MM.1S (cell line): ENCODE measurements at regions not wholly inside any gene's neighbourhood (a gene's known extent, or its start where the extent isn't known, plus 50 kb on each side); places are given as distances from the start of the nearest gene placed in this dataset.
A peak's percentile ranks its signal among the peaks of the same experiment; 100 is the strongest.

Source experiments
- DNase-seq: peaks from one replicate; pipeline ENCODE4 v3.0.0-alpha.2; 2015
- H2AFZ ChIP-seq: fragments of 300-600 bp; sonication (generic); 2 replicates; pipeline ENCODE4 v1.6.0; 2016; ENCODE audit warnings: antibody characterized with exemption, low read length
- H3F3A ChIP-seq: fragments of 300-600 bp; sonication (generic); 2 replicates; pipeline ENCODE4 v1.6.1; 2016; ENCODE audit warnings: mild to moderate bottlenecking, antibody characterized with exemption, low read length, moderate library complexity, mixed read lengths; ENCODE audit not compliant: insufficient read depth
- H3K27ac ChIP-seq: fragments of 300-600 bp; sonication (generic); 2 replicates; pipeline ENCODE4 v1.5.1; 2016; ENCODE audit warnings: mild to moderate bottlenecking, low read length
- H3K27me3 ChIP-seq: fragments of 300-600 bp; sonication (generic); replicated peaks from 2 replicates; pipeline ENCODE4 v1.6.0; 2016; ENCODE audit warnings: low read length; ENCODE audit not compliant: insufficient read depth
- H3K36me3 ChIP-seq: fragments of 300-600 bp; sonication (generic); replicated peaks from 2 replicates; pipeline ENCODE4 v1.6.1; 2016; ENCODE audit warnings: mild to moderate bottlenecking, low read length, mixed read lengths; ENCODE audit not compliant: insufficient read depth
- H3K4me1 ChIP-seq: fragments of 300-600 bp; sonication (generic); 2 replicates; pipeline ENCODE4 v1.6.1; 2016; ENCODE audit warnings: low read length, mixed read lengths
- H3K4me2 ChIP-seq: fragments of 300-600 bp; sonication (generic); 2 replicates; pipeline ENCODE4 v1.6.0; 2016; ENCODE audit warnings: low read depth, low read length
- H3K4me3 ChIP-seq: fragments of 300-600 bp; sonication (generic); 2 replicates; pipeline ENCODE4 v1.5.1; 2016; ENCODE audit warnings: low read length, mixed read lengths
- H3K79me2 ChIP-seq: fragments of 300-600 bp; sonication (generic); 2 replicates; pipeline ENCODE4 v1.6.1; 2016; ENCODE audit warnings: mixed run types, low read length, mixed read lengths
- H3K9ac ChIP-seq: fragments of 300-600 bp; sonication (generic); 2 replicates; pipeline ENCODE4 v1.6.1; 2016; ENCODE audit warnings: low read length, mixed read lengths
- H3K9me2 ChIP-seq: fragments of 300-600 bp; sonication (generic); replicated peaks from 2 replicates; pipeline ENCODE4 v1.6.1; 2016; ENCODE audit warnings: mild to moderate bottlenecking, low read length, mixed read lengths; ENCODE audit not compliant: insufficient read depth
- H3K9me3 ChIP-seq: fragments of 300-600 bp; sonication (generic); replicated peaks from 2 replicates; pipeline ENCODE4 v1.6.1; 2016; ENCODE audit warnings: mild to moderate bottlenecking, low read length, mixed read lengths; ENCODE audit not compliant: insufficient read depth
- H4K20me1 ChIP-seq: fragments of 300-600 bp; sonication (generic); 2 replicates; pipeline ENCODE4 v1.6.1; 2016; ENCODE audit warnings: mild to moderate bottlenecking, low read length, moderate library complexity, mixed read lengths; ENCODE audit not compliant: insufficient read depth
- EZH2 ChIP-seq: fragments of 300-600 bp; sonication (generic); optimal IDR thresholded peaks from 2 replicates; pipeline ENCODE3; 2017; ENCODE audit warnings: low read depth, mild to moderate bottlenecking, antibody characterized with exemption, low read length, mixed read lengths
- EZH2phosphoT487 ChIP-seq: fragments of 300-600 bp; sonication (generic); IDR thresholded peaks from 2 replicates; pipeline ENCODE4 v1.6.1; 2018; ENCODE audit warnings: antibody characterized with exemption, low read length
- TF ChIP-seq, protein P1 (sequence below): fragments of 300-600 bp; sonication (generic); IDR thresholded peaks from 2 replicates; pipeline ENCODE4 v1.5.1; 2016; ENCODE audit warnings: antibody characterized with exemption, low read length, mixed read lengths

DNA sequence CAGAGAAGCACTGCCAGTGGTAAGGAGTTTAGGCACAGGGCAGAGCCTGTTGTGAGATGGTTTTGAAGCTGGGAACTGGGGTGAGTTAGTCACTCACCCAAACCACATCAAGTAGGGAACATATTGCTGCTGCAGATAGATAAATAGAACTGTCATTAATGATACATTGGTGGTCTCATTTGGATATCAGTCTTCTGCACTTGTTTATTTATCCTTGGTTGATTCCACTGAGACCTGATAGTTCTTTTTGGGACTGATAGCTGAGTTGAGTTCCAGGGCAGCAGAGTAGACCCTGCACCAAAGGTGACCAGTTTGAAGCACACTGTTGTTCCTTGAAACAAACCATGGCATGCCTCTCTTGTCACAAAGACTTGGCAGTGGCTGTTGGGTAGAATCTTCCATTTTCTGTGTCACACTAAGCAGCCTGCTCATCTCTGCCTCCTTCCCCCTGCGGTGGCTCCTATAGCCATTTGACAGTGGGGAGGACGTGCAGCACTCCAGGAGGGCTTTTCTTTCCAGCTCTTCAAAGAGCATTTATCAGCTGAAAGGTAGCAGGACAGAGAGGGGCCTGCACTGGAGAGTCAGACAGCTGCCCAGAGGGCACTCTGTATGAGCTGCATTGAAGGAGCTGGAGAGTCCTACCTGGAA lies 59.7 kb upstream of the TMEM164 start:
- H3F3A ChIP-seq = no peaks in the 10 kb centered on the region
- H2AFZ ChIP-seq = no peak overlapping the region
- no peak overlapping the region for H3K4me2 ChIP-seq
- H3K4me1 ChIP-seq = no peaks in the 10 kb centered on the region
- H3K79me2 ChIP-seq = no peaks in the 10 kb centered on the region
- DNase-seq = no peak
- no peaks in the 10 kb centered on the region for H3K27me3 ChIP-seq
- H3K9me3 ChIP-seq = no peaks in the 10 kb centered on the region
- no peaks in the 10 kb centered on the region for H3K36me3 ChIP-seq
- no peaks in the 10 kb centered on the region for H4K20me1 ChIP-seq
- H3K4me3 ChIP-seq = no peak overlapping the region
- H3K9ac ChIP-seq = no peak overlapping the region
- TF ChIP-seq, protein P1, sequence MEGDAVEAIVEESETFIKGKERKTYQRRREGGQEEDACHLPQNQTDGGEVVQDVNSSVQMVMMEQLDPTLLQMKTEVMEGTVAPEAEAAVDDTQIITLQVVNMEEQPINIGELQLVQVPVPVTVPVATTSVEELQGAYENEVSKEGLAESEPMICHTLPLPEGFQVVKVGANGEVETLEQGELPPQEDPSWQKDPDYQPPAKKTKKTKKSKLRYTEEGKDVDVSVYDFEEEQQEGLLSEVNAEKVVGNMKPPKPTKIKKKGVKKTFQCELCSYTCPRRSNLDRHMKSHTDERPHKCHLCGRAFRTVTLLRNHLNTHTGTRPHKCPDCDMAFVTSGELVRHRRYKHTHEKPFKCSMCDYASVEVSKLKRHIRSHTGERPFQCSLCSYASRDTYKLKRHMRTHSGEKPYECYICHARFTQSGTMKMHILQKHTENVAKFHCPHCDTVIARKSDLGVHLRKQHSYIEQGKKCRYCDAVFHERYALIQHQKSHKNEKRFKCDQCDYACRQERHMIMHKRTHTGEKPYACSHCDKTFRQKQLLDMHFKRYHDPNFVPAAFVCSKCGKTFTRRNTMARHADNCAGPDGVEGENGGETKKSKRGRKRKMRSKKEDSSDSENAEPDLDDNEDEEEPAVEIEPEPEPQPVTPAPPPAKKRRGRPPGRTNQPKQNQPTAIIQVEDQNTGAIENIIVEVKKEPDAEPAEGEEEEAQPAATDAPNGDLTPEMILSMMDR = no peak
- TF ChIP-seq EZH2 = no peak
- no peak for TF ChIP-seq EZH2phosphoT487
- H3K27ac ChIP-seq = no peak overlapping the region
- H3K9me2 ChIP-seq = no peaks in the 10 kb centered on the region

DNA sequence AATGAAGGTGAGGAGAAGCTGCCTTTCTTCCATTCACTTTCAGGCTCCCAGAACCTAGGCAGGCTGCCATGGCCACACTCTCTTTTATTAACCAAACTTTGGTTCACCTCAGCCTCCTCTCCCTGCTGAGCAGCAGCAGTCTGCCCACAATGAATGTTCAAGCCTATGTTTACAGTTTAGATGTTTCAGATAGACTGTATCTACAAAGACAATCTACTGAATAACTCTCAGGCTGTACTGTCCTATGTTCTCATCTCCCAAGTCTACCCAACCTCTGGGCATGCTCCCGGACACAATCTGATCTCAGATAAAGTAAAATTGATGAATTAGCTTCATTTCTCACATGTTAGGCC lies 59.2 kb upstream of the TMEM164 start:
- no peaks in the 10 kb centered on the region for H3K27me3 ChIP-seq
- H3K4me2 ChIP-seq = no peak overlapping the region
- no peaks in the 10 kb centered on the region for H4K20me1 ChIP-seq
- no peaks in the 10 kb centered on the region for H3K9me2 ChIP-seq
- TF ChIP-seq, protein P1 = no peak
- TF ChIP-seq EZH2phosphoT487 = no peak
- H3F3A ChIP-seq = no peaks in the 10 kb centered on the region
- no peak overlapping the region for H3K4me3 ChIP-seq
- H2AFZ ChIP-seq = no peak overlapping the region
- no peaks in the 10 kb centered on the region for H3K36me3 ChIP-seq
- no peak for DNase-seq
- no peaks in the 10 kb centered on the region for H3K9me3 ChIP-seq
- H3K4me1 ChIP-seq = no peaks in the 10 kb centered on the region
- H3K79me2 ChIP-seq = no peaks in the 10 kb centered on the region
- H3K27ac ChIP-seq = no peak overlapping the region
- H3K9ac ChIP-seq = no peak overlapping the region

DNA sequence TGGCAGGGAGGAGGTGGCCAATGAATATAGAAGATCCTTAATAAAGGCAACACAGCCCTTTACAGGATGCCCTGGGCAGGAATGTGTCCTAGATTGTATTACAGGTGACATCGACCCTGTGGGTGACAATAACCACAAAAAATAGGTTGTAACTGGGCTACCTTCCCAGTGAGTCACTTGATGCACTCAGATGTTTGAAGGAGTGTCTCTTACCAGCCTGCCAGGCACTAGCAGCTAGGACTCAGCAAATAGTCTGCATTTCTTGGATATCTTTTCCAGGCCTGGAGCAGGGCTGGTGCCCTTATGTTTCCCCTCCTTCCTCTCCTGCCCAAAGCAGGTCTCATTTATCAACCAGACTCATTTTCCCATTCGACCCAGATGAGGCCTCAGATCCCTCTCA lies 50.9 kb upstream of the TMEM164 start:
- Histone ChIP-seq H3K27ac (peak overlapping the region; percentile 97; the same call in 1 of the 2 replicates), H3F3A (peaks cover 16% of the 10 kb centered on the region), H3K27me3 (no peaks in the 10 kb centered on the region), H3K4me3 (no peak overlapping the region), H3K4me1 (peaks cover 35% of the 10 kb centered on the region), H3K9ac (no peak overlapping the region), H3K79me2 (no peaks in the 10 kb centered on the region), H3K9me3 (no peaks in the 10 kb centered on the region), H3K36me3 (no peaks in the 10 kb centered on the region), H4K20me1 (no peaks in the 10 kb centered on the region), H3K9me2 (no peaks in the 10 kb centered on the region), H3K4me2 (no peak overlapping the region), H2AFZ (peak overlapping the region; percentile 19; the same call in 1 of the 2 replicates)
- TF ChIP-seq EZH2 (no peak), EZH2phosphoT487 (no peak)
- TF ChIP-seq, protein P1 = no peak
- no peak for DNase-seq
